ENCODE measurements at regions not wholly inside any gene's neighbourhood (a gene's known extent, or its start where the extent isn't known, plus 50 kb on each side); places are given as distances from the start of the nearest gene placed in this dataset.

GRCh38 chr7:19239951-19240350 lies 94.7 kb upstream of the FERD3L start:
- TF ChIP-seq, protein P1, sequence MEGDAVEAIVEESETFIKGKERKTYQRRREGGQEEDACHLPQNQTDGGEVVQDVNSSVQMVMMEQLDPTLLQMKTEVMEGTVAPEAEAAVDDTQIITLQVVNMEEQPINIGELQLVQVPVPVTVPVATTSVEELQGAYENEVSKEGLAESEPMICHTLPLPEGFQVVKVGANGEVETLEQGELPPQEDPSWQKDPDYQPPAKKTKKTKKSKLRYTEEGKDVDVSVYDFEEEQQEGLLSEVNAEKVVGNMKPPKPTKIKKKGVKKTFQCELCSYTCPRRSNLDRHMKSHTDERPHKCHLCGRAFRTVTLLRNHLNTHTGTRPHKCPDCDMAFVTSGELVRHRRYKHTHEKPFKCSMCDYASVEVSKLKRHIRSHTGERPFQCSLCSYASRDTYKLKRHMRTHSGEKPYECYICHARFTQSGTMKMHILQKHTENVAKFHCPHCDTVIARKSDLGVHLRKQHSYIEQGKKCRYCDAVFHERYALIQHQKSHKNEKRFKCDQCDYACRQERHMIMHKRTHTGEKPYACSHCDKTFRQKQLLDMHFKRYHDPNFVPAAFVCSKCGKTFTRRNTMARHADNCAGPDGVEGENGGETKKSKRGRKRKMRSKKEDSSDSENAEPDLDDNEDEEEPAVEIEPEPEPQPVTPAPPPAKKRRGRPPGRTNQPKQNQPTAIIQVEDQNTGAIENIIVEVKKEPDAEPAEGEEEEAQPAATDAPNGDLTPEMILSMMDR (IDR thresholded peaks at IDR 0.05): no peak
- TF ChIP-seq POLR2A (IDR thresholded peaks at IDR 0.05): no peak
